HepG2 (cell line): ENCODE measurements at regions not wholly inside any gene's neighbourhood (a gene's known extent, or its start where the extent isn't known, plus 50 kb on each side); places are given as distances from the start of the nearest gene placed in this dataset.

ENCODE experiments used
- KLF12 ChIP-seq: sonication (generic); formaldehyde crosslinking; IDR thresholded peaks from 2 replicates; pipeline ENCODE4 v1.4.0; 2020; ENCODE audit warnings: missing genetic modification reagents, borderline replicate concordance
- MAFK ChIP-seq, 2 experiments: IDR thresholded peaks in 1 of 2; conservative IDR thresholded peaks in 1 of 2; 2 replicates each; pipeline ENCODE4 v1.6.1; 2011; ENCODE audit warnings: improper control_type of control experiment in 2 of 2, low read length in 2 of 2
- POLR2AphosphoS5 ChIP-seq: IDR thresholded peaks from 2 replicates; pipeline ENCODE4 v1.6.1; 2012; ENCODE audit warnings: low read depth, low read length
- REL ChIP-seq: sonication (generic); formaldehyde crosslinking; conservative IDR thresholded peaks from 2 replicates; pipeline ENCODE4 v1.8.0; 2022; ENCODE audit warnings: mild to moderate bottlenecking, missing genetic modification reagents, moderate library complexity
- SRSF9 ChIP-seq: fragments of 200-400 bp; formaldehyde crosslinking; IDR thresholded peaks from 2 replicates; pipeline ENCODE4 v1.6.1; 2018; ENCODE audit warnings: borderline replicate concordance, mild to moderate bottlenecking, low read depth, low read length; ENCODE audit not compliant: insufficient read depth, poor library complexity, severe bottlenecking
- TF ChIP-seq, protein P1 (sequence below): sonication (generic); formaldehyde crosslinking; IDR thresholded peaks from 2 replicates; pipeline ENCODE4 v1.4.0; 2020; ENCODE audit warnings: mild to moderate bottlenecking, missing genetic modification reagents

DNA sequence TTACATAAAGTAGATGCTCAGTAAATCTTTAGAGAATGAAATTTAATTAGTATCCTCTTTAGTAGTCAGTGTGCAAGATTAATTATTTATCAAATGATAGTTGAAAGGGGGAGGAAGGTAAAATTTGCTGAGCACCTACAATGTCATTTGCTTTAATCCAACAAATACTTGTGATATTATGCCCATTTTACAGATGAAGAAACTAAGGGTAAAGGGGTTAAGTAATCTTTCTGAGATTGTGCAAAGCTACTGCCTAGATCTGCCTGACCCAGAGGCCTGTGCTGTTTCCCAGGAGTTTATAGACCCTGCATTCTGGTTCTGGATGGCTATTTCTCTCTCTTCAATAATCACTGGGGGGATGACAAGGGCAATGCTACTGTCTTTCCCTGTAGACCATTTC is 58.3 kb upstream of the BACH2 start:
- TF ChIP-seq POLR2AphosphoS5 (no peak), REL (CRISPR knock-in tag) (no peak), MAFK (conservative IDR thresholded peaks at IDR 0.05 in 1 of 2, IDR thresholded peaks at IDR 0.05 in 1 of 2; ENCODE audit: low read length in 2 of 2) (no peak), KLF12 (CRISPR knock-in tag) (no peak), SRSF9 (no peak)
- TF ChIP-seq, protein P1, sequence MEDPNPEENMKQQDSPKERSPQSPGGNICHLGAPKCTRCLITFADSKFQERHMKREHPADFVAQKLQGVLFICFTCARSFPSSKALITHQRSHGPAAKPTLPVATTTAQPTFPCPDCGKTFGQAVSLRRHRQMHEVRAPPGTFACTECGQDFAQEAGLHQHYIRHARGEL (CRISPR knock-in tag) = no peak
